ENCODE measurements at regions not wholly inside any gene's neighbourhood (a gene's known extent, or its start where the extent isn't known, plus 50 kb on each side); places are given as distances from the start of the nearest gene placed in this dataset.
"Not testable (repeated sequence)": the region's sequence is repeated elsewhere in the genome, so short reads cannot be mapped to it uniquely, and the experiment has no call there.

DNA sequence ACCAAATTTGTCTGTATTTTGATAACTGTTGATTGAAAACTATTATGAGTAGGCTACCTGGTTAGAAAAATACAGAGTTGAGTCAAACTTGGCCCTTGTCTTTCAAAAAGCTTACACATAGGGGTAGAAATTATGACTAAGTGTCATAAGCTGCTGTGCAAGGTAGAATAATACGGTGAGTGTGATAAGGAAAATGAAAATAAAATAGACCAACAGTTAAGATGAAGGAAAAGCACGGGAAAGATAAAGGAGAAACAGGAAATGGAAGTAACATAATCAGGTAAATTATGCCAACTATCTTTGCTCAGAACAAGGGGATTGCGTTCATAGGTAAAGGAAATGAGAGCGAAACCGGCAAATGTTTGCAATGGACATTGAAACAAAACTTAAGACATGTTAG is 302.5 kb downstream of the PCDH7 start:
- no peak overlapping the region for H3K27ac Mint-ChIP-seq
- H3K4me1 Mint-ChIP-seq (ENCODE audit: unreplicated experiment): peaks cover 4% of the 10 kb centered on the region
- TF ChIP-seq, protein P1, sequence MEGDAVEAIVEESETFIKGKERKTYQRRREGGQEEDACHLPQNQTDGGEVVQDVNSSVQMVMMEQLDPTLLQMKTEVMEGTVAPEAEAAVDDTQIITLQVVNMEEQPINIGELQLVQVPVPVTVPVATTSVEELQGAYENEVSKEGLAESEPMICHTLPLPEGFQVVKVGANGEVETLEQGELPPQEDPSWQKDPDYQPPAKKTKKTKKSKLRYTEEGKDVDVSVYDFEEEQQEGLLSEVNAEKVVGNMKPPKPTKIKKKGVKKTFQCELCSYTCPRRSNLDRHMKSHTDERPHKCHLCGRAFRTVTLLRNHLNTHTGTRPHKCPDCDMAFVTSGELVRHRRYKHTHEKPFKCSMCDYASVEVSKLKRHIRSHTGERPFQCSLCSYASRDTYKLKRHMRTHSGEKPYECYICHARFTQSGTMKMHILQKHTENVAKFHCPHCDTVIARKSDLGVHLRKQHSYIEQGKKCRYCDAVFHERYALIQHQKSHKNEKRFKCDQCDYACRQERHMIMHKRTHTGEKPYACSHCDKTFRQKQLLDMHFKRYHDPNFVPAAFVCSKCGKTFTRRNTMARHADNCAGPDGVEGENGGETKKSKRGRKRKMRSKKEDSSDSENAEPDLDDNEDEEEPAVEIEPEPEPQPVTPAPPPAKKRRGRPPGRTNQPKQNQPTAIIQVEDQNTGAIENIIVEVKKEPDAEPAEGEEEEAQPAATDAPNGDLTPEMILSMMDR (conservative IDR thresholded peaks at IDR 0.05): no peak
- DNase-seq (ENCODE audit: extremely low spot score, unreplicated experiment): no peak
- H3K36me3 Mint-ChIP-seq: peaks cover 4% of the 10 kb centered on the region
- no peaks in the 10 kb centered on the region for H3K9me3 Mint-ChIP-seq
- H3K4me3 Mint-ChIP-seq: peak overlapping the region; percentile 1
- H3K27me3 Mint-ChIP-seq: no peaks in the 10 kb centered on the region

DNA sequence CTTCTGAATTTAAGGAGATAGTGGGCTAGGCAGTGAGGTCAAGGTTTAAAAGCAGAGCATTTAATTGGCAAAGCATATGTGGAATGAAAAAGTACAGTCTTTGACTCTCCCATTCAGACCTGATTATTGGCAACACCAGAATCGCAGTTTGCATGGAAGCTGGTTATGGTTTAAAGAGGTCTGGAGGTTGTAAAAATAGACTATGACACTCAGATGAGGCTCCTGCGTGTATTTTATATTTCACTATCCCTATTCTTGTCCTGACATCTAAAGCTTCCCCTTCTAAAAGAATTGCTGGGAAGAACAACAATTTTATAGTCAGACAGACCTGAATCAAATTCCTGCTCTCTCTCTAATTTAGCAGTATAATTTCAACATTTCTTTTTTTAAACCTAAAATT is 302.9 kb downstream of the PCDH7 start:
- Mint-ChIP-seq H3K9me3 (no peaks in the 10 kb centered on the region), H3K36me3 (peaks cover 4% of the 10 kb centered on the region), H3K27me3 (no peaks in the 10 kb centered on the region), H3K4me3 (no peak overlapping the region), H3K27ac (no peak overlapping the region), H3K4me1 (ENCODE audit: unreplicated experiment) (peaks cover 4% of the 10 kb centered on the region)
- no peak for DNase-seq (ENCODE audit: extremely low spot score, unreplicated experiment)
- TF ChIP-seq, protein P1 (conservative IDR thresholded peaks at IDR 0.05): no peak

DNA sequence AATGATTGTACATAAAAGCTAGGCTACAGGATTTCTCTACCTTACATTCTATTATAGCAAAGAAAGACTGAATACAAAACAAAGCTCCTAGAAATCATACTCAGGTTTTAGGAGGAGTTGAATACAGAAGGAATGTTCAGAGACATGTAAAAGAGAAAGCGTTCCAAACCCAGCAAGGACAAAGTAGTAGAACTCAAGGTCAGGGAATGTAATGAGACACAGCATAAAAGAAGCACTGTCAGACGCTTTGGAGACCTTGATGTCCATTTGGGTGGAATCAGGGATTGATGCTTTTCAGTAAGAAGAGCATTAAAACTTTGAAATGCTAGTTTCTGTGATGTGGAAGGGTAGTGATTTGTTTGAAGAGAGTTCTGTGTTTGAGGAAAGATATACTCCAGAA is 303.6 kb downstream of the PCDH7 start:
- no peaks in the 10 kb centered on the region for H3K9me3 Mint-ChIP-seq
- no peak overlapping the region for H3K4me3 Mint-ChIP-seq
- no peaks in the 10 kb centered on the region for H3K27me3 Mint-ChIP-seq

DNA sequence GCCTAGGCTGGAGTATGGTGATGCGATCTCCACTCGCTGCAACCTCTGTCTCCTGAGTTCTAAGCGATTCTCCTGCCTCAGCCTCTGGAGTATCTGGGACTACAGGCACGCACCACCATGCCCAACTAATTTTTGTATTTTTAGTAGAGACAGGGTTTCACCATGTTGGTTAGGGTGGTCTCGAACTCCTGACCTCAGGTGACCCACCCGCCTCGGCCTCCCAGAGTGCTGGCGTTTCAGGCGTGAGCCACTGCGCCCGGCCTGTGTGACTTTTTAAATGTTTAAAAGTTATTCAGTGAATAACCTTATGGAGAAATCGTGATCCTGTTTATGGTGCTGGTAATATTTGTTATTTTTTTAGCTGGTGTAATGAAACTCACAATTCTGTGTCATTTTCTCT is 304.6 kb downstream of the PCDH7 start:
- H3K4me1 Mint-ChIP-seq (ENCODE audit: unreplicated experiment); H3K9me3 Mint-ChIP-seq; H3K27me3 Mint-ChIP-seq; H3K27ac Mint-ChIP-seq; H3K36me3 Mint-ChIP-seq; DNase-seq (ENCODE audit: extremely low spot score, unreplicated experiment); H3K4me3 Mint-ChIP-seq: not testable (repeated sequence)

More for the DNA sequence above, 303.6 kb downstream of the PCDH7 start:
- H3K36me3 Mint-ChIP-seq: peaks cover 4% of the 10 kb centered on the region
- H3K27ac Mint-ChIP-seq: no peak overlapping the region
- peaks cover 4% of the 10 kb centered on the region for H3K4me1 Mint-ChIP-seq (ENCODE audit: unreplicated experiment)
- TF ChIP-seq, protein P1 (conservative IDR thresholded peaks at IDR 0.05): no peak
- no peak for DNase-seq (ENCODE audit: extremely low spot score, unreplicated experiment)

DNA sequence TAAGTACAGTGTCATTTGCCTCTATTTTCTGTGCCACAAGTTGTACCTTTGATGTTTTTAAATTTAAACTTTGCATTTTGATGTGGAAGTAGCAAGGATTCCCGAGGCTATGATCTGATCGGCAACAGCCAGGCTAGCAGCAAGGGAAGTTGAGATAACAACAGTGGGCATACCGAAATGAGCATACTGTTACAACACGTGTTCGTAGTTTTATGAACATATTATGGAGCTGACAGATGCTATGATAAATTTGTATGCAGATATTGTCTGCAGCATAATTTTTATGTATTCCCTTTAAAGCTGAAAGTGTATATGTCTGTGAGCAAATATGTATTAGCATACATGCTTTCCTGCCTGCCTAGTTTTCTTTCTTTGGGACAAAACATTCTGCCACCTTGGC is 306.1 kb downstream of the PCDH7 start:
- H3K4me1 Mint-ChIP-seq (ENCODE audit: unreplicated experiment): no peaks in the 10 kb centered on the region
- TF ChIP-seq, protein P1 (conservative IDR thresholded peaks at IDR 0.05): no peak
- no peaks in the 10 kb centered on the region for H3K27me3 Mint-ChIP-seq
- no peak overlapping the region for H3K27ac Mint-ChIP-seq
- no peak for DNase-seq (ENCODE audit: extremely low spot score, unreplicated experiment)
- H3K4me3 Mint-ChIP-seq: no peak overlapping the region
- no peaks in the 10 kb centered on the region for H3K9me3 Mint-ChIP-seq
- peaks cover 11% of the 10 kb centered on the region for H3K36me3 Mint-ChIP-seq

DNA sequence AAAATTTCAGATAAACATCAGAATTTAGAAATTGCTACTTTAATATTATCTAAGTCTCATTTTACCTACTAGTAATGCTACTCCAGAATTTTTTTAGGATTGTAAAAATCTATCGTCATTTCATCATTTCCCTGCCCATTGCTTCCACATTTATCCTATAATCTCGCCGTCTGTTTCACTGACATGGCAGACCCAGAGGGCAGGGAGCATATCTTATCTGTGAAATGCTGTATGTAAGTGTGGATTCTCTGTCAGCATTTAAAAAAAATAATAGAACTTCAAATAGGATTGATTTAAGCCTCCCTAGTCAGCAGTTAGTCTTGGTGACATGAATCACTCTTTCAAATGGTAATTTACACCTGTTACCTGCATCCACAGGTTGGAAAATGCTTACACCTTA is 314.4 kb downstream of the PCDH7 start:
- H3K4me3 Mint-ChIP-seq: no peak overlapping the region
- no peaks in the 10 kb centered on the region for H3K4me1 Mint-ChIP-seq (ENCODE audit: unreplicated experiment)
- no peak for DNase-seq (ENCODE audit: extremely low spot score, unreplicated experiment)
- no peaks in the 10 kb centered on the region for H3K27me3 Mint-ChIP-seq
- TF ChIP-seq, protein P1 (conservative IDR thresholded peaks at IDR 0.05): no peak
- peaks cover 12% of the 10 kb centered on the region for H3K36me3 Mint-ChIP-seq
- H3K9me3 Mint-ChIP-seq: no peaks in the 10 kb centered on the region
- no peak overlapping the region for H3K27ac Mint-ChIP-seq

All from type B pancreatic cell (in vitro differentiated cells).